NCI-H146 treated with DMSO at 0.1 percent for 48 hours (cell line): ENCODE measurements at regions not wholly inside any gene's neighbourhood (a gene's known extent, or its start where the extent isn't known, plus 50 kb on each side); places are given as distances from the start of the nearest gene placed in this dataset.
A peak's percentile ranks its signal among the peaks of the same experiment; 100 is the strongest.

Experiments used
- DNase-seq: peaks from one replicate; lab custom pipeline; 2025; ENCODE audit not compliant: unreplicated experiment; lab: John Stamatoyannopoulos, UW

DNA sequence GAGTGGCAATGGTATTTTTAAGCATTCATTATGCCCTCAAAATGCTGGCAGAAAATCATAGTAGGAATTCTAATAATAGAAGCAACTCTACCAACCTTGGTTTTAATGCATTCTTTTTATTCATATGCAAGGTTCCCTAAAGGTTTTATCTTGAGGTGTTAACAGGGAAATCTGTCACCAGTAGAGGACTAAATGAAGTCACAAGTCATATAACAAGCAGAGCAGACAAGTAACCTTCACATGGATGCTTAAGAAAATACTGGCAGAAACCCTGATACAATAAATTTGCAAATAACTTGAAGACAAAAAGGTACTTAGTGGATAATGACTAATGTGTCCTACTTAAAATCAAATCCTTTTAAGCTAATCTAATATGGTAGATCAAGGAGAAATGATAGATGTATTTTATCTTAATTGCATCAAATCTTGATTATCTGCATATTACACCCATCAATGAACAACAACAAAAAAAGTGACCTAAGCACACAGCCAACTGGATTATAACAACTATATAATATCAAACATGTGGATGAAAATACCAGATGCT, 73.3 kb downstream of the RFC3 start:
- no peak for DNase-seq

DNA sequence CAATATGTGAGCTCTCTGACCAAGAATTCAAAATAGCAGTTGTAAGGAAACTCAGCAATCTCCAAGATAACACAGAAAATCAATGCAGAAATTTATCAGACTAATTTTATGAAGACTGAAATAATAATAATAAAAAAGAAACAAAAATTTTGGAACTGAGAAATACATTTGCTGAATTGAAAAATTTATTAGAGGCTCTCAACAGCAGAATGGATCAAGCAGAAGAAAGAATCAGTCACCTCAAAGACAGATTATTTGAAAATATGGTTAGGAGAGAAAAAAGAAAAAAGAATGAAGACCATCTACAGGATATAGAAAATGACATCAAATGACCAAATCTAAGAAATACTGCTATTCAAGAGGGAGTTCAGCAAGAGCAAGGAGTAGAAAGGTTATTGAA, 75.6 kb downstream of the RFC3 start:
- no peak for DNase-seq

DNA sequence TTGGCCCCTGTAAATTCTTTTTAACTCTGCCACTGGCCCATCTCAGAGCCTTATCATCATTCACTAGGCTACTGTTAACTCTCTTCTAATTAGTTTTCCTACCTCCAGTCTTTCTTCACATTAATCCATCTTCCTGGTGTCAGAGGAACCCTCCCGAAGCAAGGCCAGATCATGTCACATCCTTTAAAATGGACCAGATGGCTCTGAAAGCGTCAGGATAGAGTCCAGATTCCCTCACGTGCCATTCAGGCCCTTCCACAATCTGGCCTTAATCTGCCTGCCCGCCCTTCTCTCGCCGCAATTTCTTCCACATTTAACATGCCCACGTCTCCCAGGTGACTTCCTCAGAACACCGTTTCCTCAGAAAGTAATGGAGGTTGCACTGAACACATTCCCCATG, 86.5 kb downstream of the RFC3 start:
- no peak for DNase-seq

DNA sequence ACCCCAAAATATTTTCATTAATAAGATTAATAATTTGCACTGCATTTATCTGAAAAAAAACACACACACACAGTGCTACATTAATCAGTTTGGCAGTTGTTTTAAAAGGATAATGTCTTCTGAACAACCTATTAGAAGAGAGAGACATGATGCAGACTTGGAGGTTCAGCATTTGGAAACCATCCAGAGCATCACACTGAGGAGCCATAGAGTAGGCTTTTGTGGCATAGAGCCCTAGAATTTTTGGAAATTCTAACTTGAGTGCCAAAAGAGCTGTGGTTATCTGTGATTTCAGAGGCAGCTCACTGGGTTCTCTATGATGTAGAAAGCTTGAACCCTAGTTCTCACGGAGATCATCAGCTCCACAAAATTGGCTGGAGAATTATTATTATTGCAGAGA, 90.2 kb downstream of the RFC3 start:
- DNase-seq = no peak

DNA sequence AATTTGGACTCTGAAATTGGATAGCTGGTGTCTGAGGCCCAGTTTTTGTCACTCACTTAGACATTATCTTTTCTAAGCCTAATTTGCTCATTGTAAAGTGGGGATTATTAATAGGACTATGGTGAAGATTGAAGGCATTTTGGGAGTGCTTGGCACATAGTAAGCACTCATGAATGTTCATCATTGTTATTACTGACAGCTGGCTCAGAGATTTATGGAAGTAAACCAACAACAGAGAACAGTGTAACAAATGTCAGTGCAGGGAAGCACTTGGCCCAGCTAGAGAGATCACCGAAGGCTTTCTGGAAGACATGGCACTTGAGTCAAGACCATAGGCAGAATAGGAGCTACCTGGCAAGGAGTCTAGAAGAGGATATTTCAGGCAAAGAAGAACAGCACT, 92.3 kb downstream of the RFC3 start:
- DNase-seq = no peak

DNA sequence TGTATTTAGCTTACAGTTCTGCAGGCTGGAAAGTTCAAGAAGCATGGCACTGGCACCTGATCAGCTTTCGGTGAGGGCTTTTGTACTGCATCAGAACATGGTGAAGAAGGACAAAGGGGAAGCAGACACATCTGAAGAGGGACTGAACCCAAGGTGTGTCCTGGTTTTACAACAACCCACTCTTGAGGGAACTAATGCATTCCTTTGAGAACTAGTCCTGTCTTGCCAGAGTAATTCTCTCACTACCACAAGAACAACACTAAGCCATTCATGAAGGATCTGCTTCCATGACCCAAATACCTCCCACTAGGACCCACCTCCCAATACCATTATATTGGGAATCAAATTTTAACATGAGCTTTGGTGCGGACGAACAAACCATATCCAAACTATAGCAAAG, 93.6 kb downstream of the RFC3 start:
- DNase-seq = no peak

DNA sequence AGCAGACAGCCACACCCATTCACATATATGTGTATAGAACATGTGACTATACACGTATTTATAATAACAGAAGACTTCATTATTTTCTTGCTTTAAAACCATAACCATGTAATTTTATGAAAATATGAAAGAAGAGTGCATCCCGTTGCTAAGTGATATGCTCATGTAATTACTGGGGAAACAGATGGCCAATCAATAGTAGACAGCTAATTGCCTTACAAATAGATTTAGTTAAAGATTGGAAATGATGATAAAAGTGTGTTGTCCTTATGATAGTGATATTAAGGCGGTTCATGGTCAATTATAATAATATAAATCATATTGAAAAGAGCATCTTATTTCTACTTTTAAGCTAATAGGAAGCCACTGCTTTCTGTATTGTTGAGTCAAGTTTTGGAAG, 95.9 kb downstream of the RFC3 start:
- peak; percentile 69 for DNase-seq

DNA sequence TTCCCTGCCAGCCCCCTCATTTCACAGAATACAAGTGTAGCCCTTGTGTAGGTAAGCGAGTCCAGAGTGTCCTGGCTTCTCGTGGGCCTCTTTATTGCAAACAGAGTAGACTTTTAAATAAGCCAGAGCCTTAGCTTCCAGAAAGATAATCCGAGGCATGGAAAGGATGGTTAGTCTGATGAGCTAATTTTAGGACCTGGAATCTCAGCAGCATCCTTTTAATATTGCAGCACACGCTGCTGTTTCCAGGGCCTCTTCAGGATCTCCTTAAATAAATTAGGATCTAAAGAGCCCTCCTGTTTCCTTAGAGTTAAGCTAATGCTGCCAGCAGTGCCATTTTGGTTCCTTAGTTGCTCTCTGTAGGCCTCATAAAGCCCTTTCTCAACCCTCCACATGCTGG, 99.2 kb downstream of the RFC3 start:
- no peak for DNase-seq

DNA sequence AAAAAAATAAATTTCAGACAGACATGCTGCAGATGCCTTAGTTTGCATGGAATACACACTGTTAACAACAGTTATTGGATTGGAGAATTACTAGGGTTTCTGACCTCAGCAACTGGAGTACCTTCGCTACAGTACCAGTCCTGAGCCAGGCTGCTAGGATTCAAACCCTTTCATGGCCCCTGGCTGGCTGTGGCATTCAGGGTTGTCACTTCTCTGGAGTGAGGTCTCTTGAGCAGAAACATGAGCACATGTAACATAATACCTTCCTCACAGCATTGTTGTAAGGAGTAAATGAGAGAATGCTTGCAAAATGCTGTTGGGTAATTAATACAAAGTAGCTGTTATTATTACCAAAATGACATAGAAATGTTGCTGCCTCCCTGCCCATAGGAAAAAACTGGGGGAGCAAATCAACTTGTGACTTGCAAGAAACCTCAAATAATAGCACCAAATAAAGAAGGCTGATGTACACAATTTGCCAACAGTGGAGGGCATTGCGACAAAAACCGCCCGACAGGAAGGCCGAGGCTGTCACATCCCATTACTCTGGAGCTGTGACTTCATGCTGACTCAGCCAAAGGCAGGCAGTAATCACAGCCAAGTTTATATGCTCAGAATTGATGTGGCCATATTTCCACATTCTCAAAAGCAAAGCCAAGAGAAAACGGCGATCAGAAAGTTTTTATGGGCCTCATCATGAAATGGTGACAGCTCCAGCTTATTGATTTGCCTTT, 100.4 kb downstream of the RFC3 start:
- no peak for DNase-seq

DNA sequence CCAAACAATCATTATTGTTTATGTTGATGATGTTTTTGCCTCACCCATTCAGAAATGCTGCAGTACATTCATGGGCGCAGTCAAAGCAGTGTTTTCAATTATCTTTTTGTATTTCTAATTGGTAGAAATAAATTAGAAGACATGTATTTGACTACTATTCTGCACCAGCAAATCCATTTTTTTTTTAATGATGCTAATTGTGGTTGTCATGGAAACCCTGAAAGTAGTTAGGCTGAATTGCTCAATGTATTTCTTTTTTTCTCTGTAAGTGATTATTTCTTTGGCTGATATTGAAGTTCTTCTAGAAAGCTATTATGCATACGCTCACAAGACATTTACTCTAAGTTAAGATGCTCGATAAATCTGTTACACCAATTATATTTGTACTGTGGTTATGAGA, 101.2 kb downstream of the RFC3 start:
- DNase-seq = no peak

DNA sequence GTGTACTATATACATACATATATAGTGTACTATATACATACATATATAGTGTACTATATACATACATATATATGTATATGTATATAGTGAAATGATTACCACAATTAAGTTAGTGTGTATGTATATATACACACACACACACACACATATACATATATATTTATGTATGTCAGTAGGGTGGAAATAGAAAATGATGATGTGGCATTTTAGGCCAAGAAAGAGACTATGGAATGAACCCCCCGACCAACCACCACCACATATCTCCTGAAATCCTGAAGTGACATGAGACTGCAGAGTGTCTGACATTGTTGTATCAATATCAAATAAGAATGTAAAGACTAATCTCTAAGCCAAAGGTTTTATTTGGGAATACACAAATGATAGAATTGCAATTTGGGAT, 107.6 kb downstream of the RFC3 start:
- DNase-seq = no peak

DNA sequence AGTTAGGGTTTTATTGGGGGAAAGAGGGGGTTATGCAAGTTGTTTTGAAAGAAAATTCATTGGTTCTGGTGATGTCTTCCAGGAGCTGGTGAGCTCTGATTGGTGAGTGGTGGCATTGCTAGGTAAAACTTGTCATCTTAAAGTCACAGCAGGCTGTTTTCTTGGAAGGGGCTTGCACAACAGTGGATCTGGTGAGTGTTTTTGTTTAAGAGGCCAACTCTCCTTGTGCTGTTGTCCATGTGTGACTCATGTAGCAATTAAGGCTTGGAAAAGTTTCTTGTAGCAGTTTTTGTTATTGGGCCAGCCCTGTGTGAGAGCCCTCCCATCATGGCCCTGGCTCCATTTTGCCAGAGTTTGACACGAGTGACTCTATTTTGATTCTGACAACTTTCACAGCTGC, 109.4 kb downstream of the RFC3 start:
- DNase-seq = no peak

DNA sequence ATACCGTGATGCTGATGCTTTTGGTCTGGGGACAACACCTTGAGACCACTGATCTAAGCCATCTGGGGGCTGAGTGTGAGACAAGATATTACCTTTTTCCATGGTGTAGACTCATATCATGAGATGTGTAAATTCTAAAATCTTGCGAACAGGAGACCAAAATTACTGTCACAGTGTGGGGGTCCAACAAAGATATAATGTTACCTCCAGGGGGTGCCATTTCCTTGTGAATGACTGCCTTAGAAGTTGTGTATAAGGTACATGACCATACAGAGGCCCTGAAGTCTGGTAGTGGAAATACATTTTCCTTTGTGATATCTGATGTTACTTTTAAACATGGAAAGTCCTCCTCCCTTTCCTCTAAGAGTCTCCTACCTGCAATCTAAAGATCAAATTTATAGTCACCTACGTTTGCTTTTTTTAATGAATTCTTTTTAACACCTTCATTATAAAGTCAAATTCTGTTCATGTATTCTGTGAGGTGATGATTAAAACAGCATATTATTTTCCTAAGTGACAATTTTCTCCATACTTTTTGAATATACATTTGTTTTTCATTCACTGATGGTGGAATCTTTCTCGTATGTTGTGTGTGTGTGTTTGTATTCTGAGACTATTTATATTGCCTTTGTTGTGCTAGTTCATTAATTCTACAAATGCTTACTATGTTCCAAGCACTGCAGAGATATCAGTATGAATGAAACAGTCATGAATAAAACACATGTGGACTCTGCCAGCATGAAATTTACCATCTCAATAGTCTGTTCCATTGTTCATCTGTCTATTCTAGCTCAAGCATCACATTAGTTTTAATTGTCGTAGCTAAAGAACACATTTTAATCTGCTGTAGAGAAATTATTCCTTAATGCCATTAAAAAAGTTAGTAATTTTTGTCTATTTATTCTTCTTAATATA, 113.7 kb downstream of the RFC3 start:
- DNase-seq = peak; percentile 69

DNA sequence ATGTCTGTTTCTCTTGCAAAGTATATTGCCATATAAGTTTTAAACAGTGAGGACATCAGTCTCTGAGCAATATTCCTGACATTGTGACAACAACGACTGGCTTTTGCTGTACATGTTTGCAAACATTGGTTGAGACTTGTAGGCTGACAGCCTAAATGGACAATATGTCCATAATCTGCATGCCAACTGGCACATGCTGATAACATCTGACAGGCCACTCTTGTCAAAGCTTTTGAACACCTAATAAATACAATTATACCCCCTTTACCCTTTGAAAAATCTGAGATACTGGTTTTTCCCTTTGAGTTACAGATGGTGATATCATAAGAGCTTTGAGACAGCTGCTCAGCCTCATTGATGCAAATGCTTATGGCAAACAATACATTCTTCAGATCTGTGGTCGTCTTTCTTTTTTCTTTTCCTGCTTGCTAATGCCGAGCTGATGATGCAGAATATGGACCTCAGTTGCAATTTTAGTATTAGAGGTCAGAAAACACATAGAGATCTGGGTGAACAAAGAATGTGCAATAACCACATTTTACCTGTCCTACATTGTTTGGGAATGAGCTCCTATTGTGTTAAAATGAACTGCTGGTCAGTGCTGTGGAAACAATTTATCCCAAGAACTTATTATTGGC, 114.9 kb downstream of the RFC3 start:
- no peak for DNase-seq

DNA sequence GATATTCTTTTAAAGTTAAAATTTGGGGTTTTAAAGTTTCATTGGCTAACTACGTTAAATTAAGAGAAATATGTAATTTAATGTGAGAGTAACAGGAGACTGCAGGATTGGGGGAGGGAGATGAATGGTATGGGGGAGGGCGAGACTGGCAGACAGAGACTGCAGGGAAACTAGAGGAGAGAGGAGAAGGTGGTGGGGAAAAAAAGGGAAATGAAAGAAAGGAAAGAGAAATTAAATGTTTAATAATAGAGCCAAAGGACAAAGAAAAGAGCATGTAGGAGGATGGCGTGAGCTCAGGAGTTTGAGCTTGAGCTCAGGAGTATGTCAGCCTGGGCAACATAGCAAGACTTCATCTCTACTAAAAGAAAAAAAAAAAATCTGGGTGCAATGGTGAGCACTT, 115.9 kb downstream of the RFC3 start:
- no peak for DNase-seq

DNA sequence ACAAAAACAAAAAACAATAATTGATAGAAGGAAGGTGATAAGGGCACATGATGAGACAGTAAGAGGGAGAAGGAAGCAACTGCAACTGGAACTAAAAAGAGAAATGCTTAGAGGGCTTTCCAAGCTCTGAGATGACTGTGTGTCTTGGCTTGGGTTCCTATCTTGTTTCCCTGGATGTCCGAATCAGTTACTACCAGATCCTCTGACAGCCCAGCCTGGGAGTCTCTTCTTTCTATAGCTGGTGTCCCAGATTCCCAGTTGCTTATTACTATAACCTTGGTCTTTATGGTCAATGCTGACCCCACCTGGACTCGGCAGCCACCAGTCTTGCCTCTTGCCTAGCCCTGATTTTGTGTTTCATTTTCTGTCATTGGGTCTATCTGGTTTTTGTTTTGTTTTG, 116.4 kb downstream of the RFC3 start:
- DNase-seq = no peak

DNA sequence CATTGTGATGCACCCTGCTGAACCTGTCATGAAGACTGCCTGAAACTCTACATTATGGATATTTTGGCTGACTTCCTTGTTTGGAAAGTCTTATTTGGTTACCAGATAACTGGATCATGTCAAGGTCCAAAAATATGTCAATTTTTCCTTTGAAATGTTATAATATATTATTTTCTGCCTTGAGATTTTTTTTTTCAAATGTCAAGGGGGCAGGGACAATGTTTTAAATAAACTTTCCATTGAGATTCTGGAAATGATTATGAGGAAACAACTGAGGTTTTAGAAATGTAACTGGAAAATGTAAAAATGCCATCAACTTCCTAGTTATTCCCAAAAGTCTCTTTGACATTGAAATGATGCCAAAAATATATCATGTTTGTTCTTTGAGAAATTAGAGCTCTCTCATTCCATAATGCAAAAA, 117.0 kb downstream of the RFC3 start:
- no peak for DNase-seq

DNA sequence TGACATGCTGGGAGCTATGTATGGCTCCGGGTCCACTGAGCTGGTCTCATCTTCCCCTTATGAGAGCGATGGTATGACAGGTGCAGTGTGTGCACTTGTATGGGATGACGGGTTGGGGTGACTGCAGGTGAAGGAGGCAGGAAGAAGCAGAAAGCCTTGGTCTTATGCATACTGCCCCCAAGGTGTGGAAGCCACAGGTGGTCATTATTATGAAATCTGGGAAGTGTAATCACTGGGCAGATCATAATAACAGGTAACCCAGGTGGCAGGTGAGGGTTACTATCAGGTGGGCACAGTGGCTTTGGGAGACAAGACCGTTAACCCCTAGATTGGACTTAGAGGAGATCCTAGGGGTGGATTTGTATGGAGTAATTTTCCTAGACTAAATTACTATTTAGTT, 118.0 kb downstream of the RFC3 start:
- DNase-seq = peak; percentile 38

DNA sequence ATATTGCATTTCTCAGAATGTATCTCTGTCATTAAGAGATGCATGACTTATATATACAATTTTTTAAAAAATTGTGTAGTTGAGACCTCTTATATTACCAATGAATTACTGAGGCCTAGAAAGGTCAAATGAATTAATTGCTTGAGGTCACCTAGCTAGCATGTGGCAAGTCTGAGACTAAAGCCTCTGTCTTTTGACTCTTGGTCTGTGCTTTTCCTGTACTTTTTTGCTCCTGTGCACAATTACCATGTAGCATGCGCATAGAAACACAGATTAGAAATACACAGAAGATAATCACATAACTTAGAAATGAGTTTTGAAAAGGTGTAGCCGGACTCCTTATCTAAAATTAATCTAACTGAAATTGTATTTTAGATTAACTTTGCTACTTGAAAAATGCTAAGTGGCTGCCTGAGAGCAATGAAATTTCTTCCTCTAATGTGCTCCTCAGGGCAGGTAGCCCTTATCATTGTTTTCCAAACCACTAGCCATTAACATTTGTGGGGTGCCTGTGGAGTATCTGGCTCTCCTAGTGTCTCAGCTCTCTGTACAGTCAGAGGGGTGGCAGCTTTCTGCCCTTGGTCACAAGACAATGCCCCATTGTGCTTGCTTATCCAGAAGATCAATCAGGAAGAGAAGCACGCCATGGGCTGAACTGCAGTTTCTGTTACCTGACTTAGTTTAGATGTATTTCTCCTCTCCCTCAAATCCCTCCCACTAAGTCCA, 119.6 kb downstream of the RFC3 start:
- peak; percentile 14 for DNase-seq

DNA sequence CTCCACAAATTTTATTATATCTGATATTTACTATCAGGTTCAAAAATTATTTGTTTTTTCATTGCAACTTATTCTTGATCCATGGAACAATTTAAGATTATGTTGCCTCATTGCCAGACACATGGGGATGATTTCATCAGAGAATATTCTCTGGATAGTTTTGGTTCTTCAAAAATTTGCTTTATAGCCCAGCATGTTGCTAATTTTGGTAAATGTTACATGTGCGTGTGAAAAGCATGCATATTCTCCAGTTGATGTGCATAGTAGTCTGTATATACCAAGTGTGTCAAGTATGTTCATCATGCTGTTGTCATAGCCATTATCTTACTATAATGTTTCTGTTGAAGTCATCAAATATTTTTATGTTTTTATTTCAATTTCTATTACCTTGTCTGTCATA, 122.3 kb downstream of the RFC3 start:
- DNase-seq = no peak

DNA sequence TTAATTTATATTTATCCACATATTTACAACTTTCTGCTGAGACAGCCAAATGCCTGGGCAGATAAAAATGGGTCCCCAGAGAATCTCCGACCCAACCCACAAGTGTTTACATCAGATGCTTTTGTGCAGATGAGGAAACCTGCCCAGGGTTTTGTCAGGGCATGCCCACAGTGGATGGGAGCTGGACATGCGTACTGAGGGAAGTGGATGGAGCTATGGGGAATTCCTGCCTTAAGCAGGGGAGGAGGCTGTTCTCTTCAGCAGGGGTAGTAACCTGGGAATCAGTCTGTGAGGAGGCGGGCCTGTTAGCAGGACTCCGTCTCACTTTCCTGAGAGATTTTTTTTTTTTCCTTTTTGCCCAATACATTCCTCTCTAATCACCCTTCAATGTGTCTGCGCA, 122.9 kb downstream of the RFC3 start:
- no peak for DNase-seq
